K562 (cell line): ENCODE measurements at regions not wholly inside any gene's neighbourhood (a gene's known extent, or its start where the extent isn't known, plus 50 kb on each side); places are given as distances from the start of the nearest gene placed in this dataset.

ENCODE experiments used
- BRCA1 ChIP-seq, 2 experiments: fragments of 450-650 bp in 1 of 2; sonication (generic) in 1 of 2; formaldehyde crosslinking in 1 of 2; IDR thresholded peaks; 2 replicates each; pipeline versions ENCODE4 v1.5.0 to v1.6.1; 2017 to 2020; ENCODE audit warnings: mild to moderate bottlenecking in 1 of 2, missing genetic modification reagents in 1 of 2
- GABPA ChIP-seq: fragments of 200-800 bp; sonication (Bioruptor generic); conservative IDR thresholded peaks from 2 replicates; pipeline ENCODE4 v1.6.1; 2016; ENCODE audit warnings: low read depth, missing genetic modification characterization, missing compliant biosample characterization
- KAT8 ChIP-seq: fragments of 450-650 bp; IDR thresholded peaks from 2 replicates; pipeline ENCODE4 v1.6.1; 2016; ENCODE audit warnings: low read depth, mild to moderate bottlenecking
- KLF16 ChIP-seq: IDR thresholded peaks from 2 replicates; pipeline ENCODE4 v1.6.1; 2016; ENCODE audit warnings: antibody characterized with exemption
- NUFIP1 ChIP-seq: fragments of 450-650 bp; IDR thresholded peaks from 2 replicates; pipeline ENCODE4 v1.6.1; 2018; ENCODE audit not compliant: partially characterized antibody
- POLR2A ChIP-seq: fragments of 450-650 bp; conservative IDR thresholded peaks from 2 replicates; pipeline ENCODE4 v1.6.1; 2016
- RAD51 ChIP-seq: fragments of 450-650 bp; IDR thresholded peaks from 2 replicates; pipeline ENCODE4 v1.7.1; 2016; ENCODE audit warnings: low read depth, mild to moderate bottlenecking, borderline replicate concordance
- SMARCC2 ChIP-seq: fragments of 450-650 bp; IDR thresholded peaks from 2 replicates; pipeline ENCODE4 v1.6.1; 2017; ENCODE audit warnings: antibody characterized with exemption, moderate library complexity, mild to moderate bottlenecking, low read depth
- TAF1 ChIP-seq: IDR thresholded peaks from 2 replicates; pipeline ENCODE4 v1.6.1; 2011; ENCODE audit warnings: mild to moderate bottlenecking, low read length, moderate library complexity; ENCODE audit not compliant: insufficient read depth, control insufficient read depth, severe bottlenecking; ENCODE audit errors: extremely low read depth
- TF ChIP-seq, protein P1 (sequence below): fragments of 150-350 bp; IDR thresholded peaks from 2 replicates; pipeline ENCODE4 v1.6.1; 2014; ENCODE audit warnings: low read depth, mild to moderate bottlenecking, low read length, borderline replicate concordance

DNA sequence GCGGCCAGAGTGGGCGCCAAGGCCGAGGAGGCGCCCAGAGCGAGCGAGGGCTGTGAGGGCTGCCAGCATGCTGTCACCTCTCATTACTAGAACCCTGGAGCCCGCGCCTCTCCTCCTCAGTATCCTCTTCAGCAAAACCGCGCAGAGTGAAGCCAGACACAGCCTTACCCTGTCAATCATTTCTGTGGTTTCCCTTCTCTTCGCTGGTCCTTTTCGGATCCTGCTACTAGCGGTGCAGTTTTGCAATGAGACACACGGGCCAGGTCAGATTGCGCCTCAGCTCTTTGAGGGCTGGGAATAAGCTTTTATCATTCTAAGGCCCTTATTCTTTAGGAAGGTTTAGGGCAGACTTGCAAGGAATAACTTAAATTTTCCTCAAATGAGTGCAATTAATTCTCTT lies 55.5 kb upstream of the FAM171A1 start:
- TF ChIP-seq RAD51 (no peak), NUFIP1 (no peak), KAT8 (no peak), BRCA1 (IDR thresholded peaks at IDR 0.05) (no peak), BRCA1 (CRISPR knock-in tag; IDR thresholded peaks at IDR 0.05) (no peak), KLF16 (no peak), TAF1 (no peak), GABPA (tag) (no peak), POLR2A (no peak), SMARCC2 (no peak)
- TF ChIP-seq, protein P1, sequence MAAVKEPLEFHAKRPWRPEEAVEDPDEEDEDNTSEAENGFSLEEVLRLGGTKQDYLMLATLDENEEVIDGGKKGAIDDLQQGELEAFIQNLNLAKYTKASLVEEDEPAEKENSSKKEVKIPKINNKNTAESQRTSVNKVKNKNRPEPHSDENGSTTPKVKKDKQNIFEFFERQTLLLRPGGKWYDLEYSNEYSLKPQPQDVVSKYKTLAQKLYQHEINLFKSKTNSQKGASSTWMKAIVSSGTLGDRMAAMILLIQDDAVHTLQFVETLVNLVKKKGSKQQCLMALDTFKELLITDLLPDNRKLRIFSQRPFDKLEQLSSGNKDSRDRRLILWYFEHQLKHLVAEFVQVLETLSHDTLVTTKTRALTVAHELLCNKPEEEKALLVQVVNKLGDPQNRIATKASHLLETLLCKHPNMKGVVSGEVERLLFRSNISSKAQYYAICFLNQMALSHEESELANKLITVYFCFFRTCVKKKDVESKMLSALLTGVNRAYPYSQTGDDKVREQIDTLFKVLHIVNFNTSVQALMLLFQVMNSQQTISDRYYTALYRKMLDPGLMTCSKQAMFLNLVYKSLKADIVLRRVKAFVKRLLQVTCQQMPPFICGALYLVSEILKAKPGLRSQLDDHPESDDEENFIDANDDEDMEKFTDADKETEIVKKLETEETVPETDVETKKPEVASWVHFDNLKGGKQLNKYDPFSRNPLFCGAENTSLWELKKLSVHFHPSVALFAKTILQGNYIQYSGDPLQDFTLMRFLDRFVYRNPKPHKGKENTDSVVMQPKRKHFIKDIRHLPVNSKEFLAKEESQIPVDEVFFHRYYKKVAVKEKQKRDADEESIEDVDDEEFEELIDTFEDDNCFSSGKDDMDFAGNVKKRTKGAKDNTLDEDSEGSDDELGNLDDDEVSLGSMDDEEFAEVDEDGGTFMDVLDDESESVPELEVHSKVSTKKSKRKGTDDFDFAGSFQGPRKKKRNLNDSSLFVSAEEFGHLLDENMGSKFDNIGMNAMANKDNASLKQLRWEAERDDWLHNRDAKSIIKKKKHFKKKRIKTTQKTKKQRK = no peak
